ENCODE measurements at regions not wholly inside any gene's neighbourhood (a gene's known extent, or its start where the extent isn't known, plus 50 kb on each side); places are given as distances from the start of the nearest gene placed in this dataset.

DNA sequence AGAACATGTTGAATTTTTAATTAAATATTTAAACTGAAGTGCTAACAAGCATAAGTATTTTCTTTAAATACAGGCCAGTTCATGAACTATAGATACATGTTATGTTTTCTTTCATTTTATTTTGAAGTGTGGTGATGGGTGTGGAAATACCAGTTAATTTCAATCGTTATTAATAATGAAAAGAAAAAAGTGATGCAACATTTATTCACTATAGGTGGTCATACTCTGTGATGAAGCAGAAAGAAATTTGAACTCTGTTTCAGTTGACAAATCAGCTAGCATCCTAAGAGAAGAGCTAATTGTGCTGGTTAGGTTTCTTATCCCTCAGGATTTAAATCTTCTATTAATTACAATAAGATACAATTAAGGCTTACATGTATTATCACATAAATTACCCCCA is 795.1 kb upstream of the DDX18 start:
- Histone ChIP-seq H3K9me3 (replicated peaks; ENCODE audit: control insufficient read depth, insufficient read depth, low read length) (no peaks in the 10 kb centered on the region), H2AFZ (ENCODE audit: low read depth, low read length) (no peak overlapping the region), H3K4me2 (ENCODE audit: insufficient read depth, low read length) (no peak overlapping the region), H3K4me3 (replicated peaks in 1 of 3; ENCODE audit: insufficient read depth in 1 of 3, low read depth in 1 of 3, low read length in 3 of 3) (no peak overlapping the region), H3K9me1 (replicated peaks; ENCODE audit: control insufficient read depth, extremely low read depth, insufficient read depth, low read length) (no peaks in the 10 kb centered on the region), H3K36me3 (ENCODE audit: control insufficient read depth in 2 of 2, extremely low read depth in 1 of 2, insufficient read depth in 2 of 2, low read length in 2 of 2) (no peaks in the 10 kb centered on the region), H3K4me1 (ENCODE audit: control insufficient read depth, extremely low read depth, insufficient read depth, low read length) (no peaks in the 10 kb centered on the region), H3K79me2 (ENCODE audit: control insufficient read depth, insufficient read depth, low read length) (no peaks in the 10 kb centered on the region), H3K27me3 (ENCODE audit: control insufficient read depth in 2 of 2, insufficient read depth in 2 of 2, low read length in 2 of 2) (no peaks in the 10 kb centered on the region), H3K9ac (replicated peaks; ENCODE audit: extremely low read depth, insufficient read depth, low read length) (no peak overlapping the region), H3K27ac (ENCODE audit: insufficient read depth, low read depth, low read length) (no peak overlapping the region), H4K20me1 (replicated peaks; ENCODE audit: control insufficient read depth, extremely low read depth, insufficient read depth, low read length) (no peaks in the 10 kb centered on the region)
- BruUV-seq (replicated peaks): no TSS peak
- no peak for DNase-seq (ENCODE audit: low read depth, low spot score)
- FAIRE-seq: no peak
- ChIA-PET CTCF (no interaction called here), POLR2A (no interaction called here)
- dilution Hi-C loops (cut with MboI; ENCODE audit: extremely low pct_ligation_motif_present, low sequenced_read_pairs) (no loop called here), intact Hi-C loops (cut with micrococcal nuclease) (no loop called here)
- TF ChIP-seq POLR2A (IDR thresholded peaks at IDR 0.05; ENCODE audit: low read depth, low read length): no peak
- no peak for TF ChIP-seq FOS (IDR thresholded peaks at IDR 0.05; ENCODE audit: borderline replicate concordance, insufficient read depth, low read length)
- TF ChIP-seq, protein P1, sequence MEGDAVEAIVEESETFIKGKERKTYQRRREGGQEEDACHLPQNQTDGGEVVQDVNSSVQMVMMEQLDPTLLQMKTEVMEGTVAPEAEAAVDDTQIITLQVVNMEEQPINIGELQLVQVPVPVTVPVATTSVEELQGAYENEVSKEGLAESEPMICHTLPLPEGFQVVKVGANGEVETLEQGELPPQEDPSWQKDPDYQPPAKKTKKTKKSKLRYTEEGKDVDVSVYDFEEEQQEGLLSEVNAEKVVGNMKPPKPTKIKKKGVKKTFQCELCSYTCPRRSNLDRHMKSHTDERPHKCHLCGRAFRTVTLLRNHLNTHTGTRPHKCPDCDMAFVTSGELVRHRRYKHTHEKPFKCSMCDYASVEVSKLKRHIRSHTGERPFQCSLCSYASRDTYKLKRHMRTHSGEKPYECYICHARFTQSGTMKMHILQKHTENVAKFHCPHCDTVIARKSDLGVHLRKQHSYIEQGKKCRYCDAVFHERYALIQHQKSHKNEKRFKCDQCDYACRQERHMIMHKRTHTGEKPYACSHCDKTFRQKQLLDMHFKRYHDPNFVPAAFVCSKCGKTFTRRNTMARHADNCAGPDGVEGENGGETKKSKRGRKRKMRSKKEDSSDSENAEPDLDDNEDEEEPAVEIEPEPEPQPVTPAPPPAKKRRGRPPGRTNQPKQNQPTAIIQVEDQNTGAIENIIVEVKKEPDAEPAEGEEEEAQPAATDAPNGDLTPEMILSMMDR (IDR thresholded peaks at IDR 0.05; ENCODE audit: extremely low read depth in 1 of 2, insufficient read depth in 1 of 2, low read depth in 1 of 2, low read length in 2 of 2): no peak
- TF ChIP-seq JUN (IDR thresholded peaks at IDR 0.05; ENCODE audit: borderline replicate concordance, insufficient read depth, insufficient read length, low read depth): no peak
- TF ChIP-seq, protein P2, sequence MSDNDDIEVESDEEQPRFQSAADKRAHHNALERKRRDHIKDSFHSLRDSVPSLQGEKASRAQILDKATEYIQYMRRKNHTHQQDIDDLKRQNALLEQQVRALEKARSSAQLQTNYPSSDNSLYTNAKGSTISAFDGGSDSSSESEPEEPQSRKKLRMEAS (IDR thresholded peaks at IDR 0.05; ENCODE audit: insufficient read depth, insufficient read length): no peak
- no peak for TF ChIP-seq EZH2 (IDR thresholded peaks at IDR 0.05; ENCODE audit: borderline replicate concordance, low read depth, low read length, severe bottlenecking)
- no peak for TF ChIP-seq GATA2 (IDR thresholded peaks at IDR 0.05; ENCODE audit: insufficient read depth, insufficient read length, low read depth, low read length)
- no peak for TF ChIP-seq MYC (IDR thresholded peaks at IDR 0.05; ENCODE audit: low read depth, low read length)
- no peak for TF ChIP-seq POLR2AphosphoS5 (IDR thresholded peaks at IDR 0.05; ENCODE audit: insufficient read depth, low read depth, low read length)
